Left ventricle myocardium inferior (tissue), 1 donor: ENCODE measurements at regions not wholly inside any gene's neighbourhood (a gene's known extent, or its start where the extent isn't known, plus 50 kb on each side); places are given as distances from the start of the nearest gene placed in this dataset.

ENCODE experiments used
- DNase-seq: peaks from one replicate; pipeline ENCODE4 v3.0.0-alpha.2; 2020
- H3K27ac ChIP-seq: fragments of 200-600 bp; replicated peaks from 2 replicates; pipeline ENCODE4 v1.8.0; 2021
- H3K27me3 ChIP-seq: fragments of 200-600 bp; 2 replicates; pipeline ENCODE4 v1.8.0; 2021; ENCODE audit warnings: low read depth
- H3K36me3 ChIP-seq: fragments of 200-600 bp; 2 replicates; pipeline ENCODE4 v1.8.0; 2021
- H3K4me1 ChIP-seq: fragments of 200-600 bp; 2 replicates; pipeline ENCODE4 v1.8.0; 2021
- H3K4me3 ChIP-seq: fragments of 200-600 bp; 2 replicates; pipeline ENCODE4 v1.8.0; 2021; ENCODE audit warnings: mild to moderate bottlenecking, moderate library complexity
- H3K9me3 ChIP-seq: fragments of 200-600 bp; replicated peaks from 2 replicates; pipeline ENCODE4 v1.8.0; 2021
- intact Hi-C: fragments of 100-400 bp; cut with micrococcal nuclease; formaldehyde crosslinking; loops from one replicate; pipeline ENCODE4 v1.11.0; 2022
- TF ChIP-seq, protein P1 (sequence below): fragments of 200-600 bp; IDR thresholded peaks from 2 replicates; pipeline ENCODE4 v1.8.0; 2021; ENCODE audit warnings: antibody characterized with exemption, mild to moderate bottlenecking, borderline replicate concordance
- donor health status: DM: no; HTN: yes; CAD: no; lungs with severe emphysema.

DNA sequence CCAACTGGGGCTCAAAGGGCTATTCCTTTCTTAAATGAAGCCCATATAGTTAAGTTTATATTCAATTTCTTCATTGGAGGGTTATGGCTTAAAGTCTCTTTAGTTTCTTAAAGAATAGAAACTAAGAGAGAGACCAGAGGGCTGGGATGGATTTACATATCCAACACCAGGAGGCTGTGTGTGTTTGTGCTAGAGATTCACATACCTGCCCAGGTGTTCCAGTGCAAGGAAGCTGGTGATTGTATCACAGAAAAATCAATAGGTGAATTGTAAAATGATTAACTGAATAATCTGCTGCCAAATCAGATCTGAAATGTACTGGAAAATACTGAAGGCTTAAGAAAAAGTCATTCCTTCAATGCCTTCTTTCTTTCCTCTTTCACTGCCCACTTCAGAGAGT, 148.2 kb upstream of the BDNF start:
- Histone ChIP-seq H3K36me3 (no peaks in the 10 kb centered on the region), H3K27ac (no peak overlapping the region), H3K4me3 (no peak overlapping the region), H3K27me3 (no peaks in the 10 kb centered on the region), H3K4me1 (no peaks in the 10 kb centered on the region), H3K9me3 (peaks cover 5% of the 10 kb centered on the region)
- DNase-seq, result no peak
- TF ChIP-seq, protein P1, sequence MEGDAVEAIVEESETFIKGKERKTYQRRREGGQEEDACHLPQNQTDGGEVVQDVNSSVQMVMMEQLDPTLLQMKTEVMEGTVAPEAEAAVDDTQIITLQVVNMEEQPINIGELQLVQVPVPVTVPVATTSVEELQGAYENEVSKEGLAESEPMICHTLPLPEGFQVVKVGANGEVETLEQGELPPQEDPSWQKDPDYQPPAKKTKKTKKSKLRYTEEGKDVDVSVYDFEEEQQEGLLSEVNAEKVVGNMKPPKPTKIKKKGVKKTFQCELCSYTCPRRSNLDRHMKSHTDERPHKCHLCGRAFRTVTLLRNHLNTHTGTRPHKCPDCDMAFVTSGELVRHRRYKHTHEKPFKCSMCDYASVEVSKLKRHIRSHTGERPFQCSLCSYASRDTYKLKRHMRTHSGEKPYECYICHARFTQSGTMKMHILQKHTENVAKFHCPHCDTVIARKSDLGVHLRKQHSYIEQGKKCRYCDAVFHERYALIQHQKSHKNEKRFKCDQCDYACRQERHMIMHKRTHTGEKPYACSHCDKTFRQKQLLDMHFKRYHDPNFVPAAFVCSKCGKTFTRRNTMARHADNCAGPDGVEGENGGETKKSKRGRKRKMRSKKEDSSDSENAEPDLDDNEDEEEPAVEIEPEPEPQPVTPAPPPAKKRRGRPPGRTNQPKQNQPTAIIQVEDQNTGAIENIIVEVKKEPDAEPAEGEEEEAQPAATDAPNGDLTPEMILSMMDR, result no peak
- intact Hi-C loops, result no loop called here

DNA sequence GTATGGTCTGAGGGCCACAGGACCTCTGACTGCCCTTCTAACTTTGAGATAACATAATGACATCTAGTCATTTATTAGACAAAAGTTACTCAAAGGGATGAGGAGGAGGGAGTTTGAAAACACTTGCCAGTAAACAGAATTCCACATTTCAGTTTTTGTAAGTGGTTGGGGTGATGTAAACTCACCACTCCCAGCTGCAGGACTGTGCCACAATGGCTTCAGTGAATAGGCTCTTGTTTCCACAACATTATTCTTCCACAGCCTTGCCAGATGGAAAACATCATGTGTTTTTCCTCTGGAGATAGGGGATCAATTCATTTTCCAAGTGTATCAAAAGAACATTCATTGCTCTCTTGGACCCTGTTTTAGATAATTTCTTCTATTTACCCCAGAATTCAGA, 147.2 kb upstream of the BDNF start:
- no peak for DNase-seq
- TF ChIP-seq, protein P1, result no peak
- H3K27ac ChIP-seq, result no peak overlapping the region

DNA sequence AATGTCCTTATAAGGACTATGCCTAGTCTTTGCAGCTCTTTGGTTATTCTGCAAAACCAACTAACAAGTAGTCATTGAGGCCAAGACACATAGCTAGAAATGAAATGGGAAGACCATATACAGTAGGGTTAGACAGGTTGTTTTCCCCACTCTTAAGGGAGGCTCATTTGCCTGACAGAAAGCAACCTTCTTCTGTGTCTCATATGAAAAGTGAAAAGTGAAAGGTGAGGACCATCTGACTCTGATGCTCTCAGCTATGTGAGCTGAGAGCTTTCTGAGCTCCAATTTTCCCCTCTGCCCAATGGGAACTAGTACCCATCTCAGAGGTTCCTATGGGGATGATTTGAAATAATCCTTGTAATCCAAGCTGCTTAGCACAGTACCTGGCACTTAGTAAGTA, 142.0 kb upstream of the BDNF start:
- intact Hi-C loops, result no loop called here
- TF ChIP-seq, protein P1, result no peak
- Histone ChIP-seq H3K4me3 (no peak overlapping the region), H3K27ac (no peak overlapping the region), H3K36me3 (no peaks in the 10 kb centered on the region), H3K9me3 (peaks cover 8% of the 10 kb centered on the region), H3K27me3 (no peaks in the 10 kb centered on the region), H3K4me1 (no peaks in the 10 kb centered on the region)
- no peak for DNase-seq

More for the DNA sequence above, 147.2 kb upstream of the BDNF start:
- H3K9me3 ChIP-seq, result peaks cover 11% of the 10 kb centered on the region
- H3K27me3 ChIP-seq, result no peaks in the 10 kb centered on the region
- no peaks in the 10 kb centered on the region for H3K4me1 ChIP-seq
- H3K4me3 ChIP-seq, result no peak overlapping the region
- H3K36me3 ChIP-seq, result no peaks in the 10 kb centered on the region
- intact Hi-C loops, result no loop called here

DNA sequence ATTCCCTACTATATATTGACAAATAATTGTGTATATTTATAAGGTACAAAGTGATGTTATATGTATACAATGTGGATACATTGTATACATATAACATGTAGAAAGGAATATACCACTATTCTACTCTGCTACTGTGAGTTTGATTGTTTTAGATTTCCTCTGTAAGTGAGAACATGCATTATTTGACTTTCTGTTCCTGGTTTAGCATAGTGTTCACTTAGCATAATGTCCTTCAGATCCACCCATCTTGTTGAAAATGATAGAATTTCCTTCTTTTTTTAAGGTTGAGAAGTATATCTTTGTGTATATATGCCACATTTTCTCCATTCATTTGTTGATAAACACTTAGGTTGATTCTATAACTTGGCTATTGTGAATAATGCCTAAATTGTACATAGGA, 140.8 kb upstream of the BDNF start:
- intact Hi-C loops, result no loop called here
- Histone ChIP-seq H3K4me1 (no peaks in the 10 kb centered on the region), H3K27ac (no peak overlapping the region), H3K9me3 (peaks cover 8% of the 10 kb centered on the region), H3K4me3 (no peak overlapping the region), H3K36me3 (no peaks in the 10 kb centered on the region), H3K27me3 (peaks cover 9% of the 10 kb centered on the region)
- TF ChIP-seq, protein P1, result no peak
- no peak for DNase-seq

DNA sequence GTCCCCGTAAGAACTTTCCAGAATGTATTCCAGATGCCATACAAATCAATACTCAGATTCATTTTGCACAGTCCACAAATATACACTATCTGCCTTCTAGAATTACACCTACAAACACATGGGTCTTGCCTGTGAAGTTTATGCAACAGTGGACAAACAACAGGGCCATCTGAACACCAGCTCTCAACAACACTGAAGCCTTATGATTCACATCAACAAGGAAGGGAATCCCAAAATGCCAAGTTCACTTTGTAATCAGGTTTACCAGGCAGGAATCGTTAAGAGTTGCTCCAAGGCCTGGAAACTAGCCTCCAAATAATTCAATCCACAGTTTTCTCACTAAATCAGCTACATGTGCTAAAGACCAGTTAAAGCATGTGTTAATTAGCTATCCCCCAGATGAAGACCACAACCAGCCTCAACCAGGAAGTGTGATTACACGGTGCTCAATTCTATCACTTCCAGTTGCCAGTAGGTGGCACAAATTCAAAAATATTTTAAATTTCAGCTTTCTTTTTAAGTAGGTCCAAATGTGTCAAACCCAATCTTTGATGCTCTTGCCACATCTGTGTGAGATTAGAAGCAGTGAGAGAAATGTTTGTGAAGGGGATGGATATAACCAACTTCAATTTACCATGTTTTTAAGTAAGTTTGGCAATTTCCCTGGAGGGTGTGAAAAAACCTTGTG, 139.1 kb upstream of the BDNF start:
- TF ChIP-seq, protein P1, result peak; percentile 44
- Histone ChIP-seq H3K27ac (no peak overlapping the region), H3K4me1 (no peaks in the 10 kb centered on the region), H3K4me3 (no peak overlapping the region), H3K36me3 (no peaks in the 10 kb centered on the region), H3K9me3 (peaks cover 8% of the 10 kb centered on the region), H3K27me3 (peaks cover 20% of the 10 kb centered on the region)
- intact Hi-C loops, result no loop called here
- no peak for DNase-seq

DNA sequence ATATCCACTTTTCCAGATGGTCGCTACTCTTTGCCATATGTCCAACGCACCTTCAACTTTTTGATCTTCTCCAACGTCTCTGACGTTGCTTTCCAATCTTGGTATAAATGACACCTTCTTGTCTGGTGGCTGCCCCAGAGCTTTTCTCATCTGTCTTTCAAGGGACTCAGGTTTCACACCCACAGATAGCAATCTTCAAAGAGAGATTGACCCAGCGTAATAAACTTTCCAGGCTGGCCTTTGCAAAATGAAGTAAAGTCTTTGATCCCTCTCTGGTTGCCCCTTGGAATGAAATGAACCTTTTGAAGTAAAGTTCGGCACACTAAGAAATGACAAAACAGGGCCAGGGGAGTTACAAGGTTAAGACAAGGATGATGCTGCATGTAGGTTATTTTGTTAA, 138.4 kb upstream of the BDNF start:
- TF ChIP-seq, protein P1, result no peak

More for the DNA sequence above, 138.4 kb upstream of the BDNF start:
- H3K4me3 ChIP-seq, result no peak overlapping the region
- no peak for DNase-seq
- peaks cover 20% of the 10 kb centered on the region for H3K27me3 ChIP-seq
- intact Hi-C loops, result no loop called here
- no peaks in the 10 kb centered on the region for H3K4me1 ChIP-seq
- H3K27ac ChIP-seq, result no peak overlapping the region
- H3K9me3 ChIP-seq, result peaks cover 8% of the 10 kb centered on the region
- H3K36me3 ChIP-seq, result no peaks in the 10 kb centered on the region
